Ecto neural progenitor cell (in vitro differentiated cells): ENCODE measurements at regions not wholly inside any gene's neighbourhood (a gene's known extent, or its start where the extent isn't known, plus 50 kb on each side); places are given as distances from the start of the nearest gene placed in this dataset.
A peak's percentile ranks its signal among the peaks of the same experiment; 100 is the strongest.
"Not testable (repeated sequence)": the region's sequence is repeated elsewhere in the genome, so short reads cannot be mapped to it uniquely, and the experiment has no call there.

Experiments used
- DNase-seq: peaks from one replicate; pipeline ENCODE4 v3.0.0-alpha.2; 2018; ENCODE audit warnings: low spot score

DNA sequence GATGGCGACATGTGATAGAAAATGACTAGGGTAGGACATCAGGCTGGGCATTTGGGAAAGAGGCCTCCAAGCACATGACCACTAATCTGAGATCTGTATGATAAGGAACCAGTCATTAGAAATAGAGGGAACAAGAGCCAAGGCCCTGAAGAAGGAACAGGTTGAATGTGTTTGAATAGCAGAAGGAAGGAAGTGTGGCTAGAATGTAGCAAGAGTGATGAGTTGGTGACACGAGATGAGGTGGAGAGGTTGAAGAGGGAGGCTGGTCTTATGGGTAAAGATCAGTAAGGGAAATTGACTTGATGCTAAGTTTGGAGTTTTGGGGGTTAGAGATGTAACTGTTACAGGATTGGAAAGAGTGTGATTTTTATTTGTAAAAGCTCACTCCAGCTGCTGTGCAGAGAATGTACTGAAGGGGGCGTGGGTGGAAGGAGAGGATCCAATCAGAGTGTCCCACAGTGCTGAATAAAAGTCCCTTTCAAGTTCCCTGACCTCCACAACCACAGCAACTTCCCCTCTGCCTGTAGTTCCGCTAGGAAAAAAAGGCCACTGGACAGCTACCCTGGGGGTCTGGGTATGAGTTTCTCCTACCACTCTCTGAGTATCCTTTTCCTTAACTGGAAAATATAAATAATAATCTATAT, 295.0 kb downstream of the OMA1 start:
- DNase-seq: no peak

DNA sequence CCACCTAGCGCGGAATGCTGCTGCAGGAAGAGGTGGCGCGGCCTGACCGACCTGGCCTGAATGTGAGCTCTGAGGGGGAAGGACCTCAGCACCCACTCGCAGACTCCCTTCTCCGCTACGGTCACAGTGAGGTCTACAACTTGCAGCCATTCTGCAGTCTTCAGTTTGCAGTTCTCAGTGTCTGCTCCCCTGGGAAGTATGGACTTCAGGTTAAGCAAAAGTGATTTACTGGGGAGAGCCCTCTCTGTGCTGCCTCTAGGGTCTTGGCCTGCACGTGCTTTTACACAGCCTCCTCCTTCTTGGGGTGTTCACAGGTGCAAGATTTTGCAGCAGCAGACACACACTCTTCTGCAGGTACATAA, 296.0 kb downstream of the OMA1 start:
- DNase-seq: no peak

GRCh38 chr1:58249737-58250586, 296.6 kb downstream of the OMA1 start:
- DNase-seq: peak; percentile 81

- no peak for DNase-seq
Measured at GRCh38 chr1:58249388-58249736, 297.2 kb downstream of the OMA1 start.

DNA sequence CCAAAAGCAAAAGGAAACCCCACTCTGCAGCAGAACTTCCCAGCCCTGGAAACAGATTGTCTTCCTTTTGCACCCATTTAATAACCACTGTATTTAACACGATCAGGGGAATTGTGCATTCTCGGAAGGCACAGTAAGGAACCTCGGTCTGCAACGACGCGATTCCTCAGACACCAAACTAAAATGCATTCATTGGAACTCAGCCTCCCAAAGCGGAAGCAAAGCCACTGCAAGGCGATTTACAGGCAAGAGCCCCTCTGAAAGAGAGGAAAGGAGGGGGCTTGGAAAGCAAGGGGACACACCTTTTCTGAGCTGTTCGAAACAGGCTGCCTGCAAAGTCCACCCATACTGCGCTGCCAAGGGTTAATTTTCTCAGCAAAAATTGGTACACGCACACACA, 297.7 kb downstream of the OMA1 start:
- no peak for DNase-seq

DNA sequence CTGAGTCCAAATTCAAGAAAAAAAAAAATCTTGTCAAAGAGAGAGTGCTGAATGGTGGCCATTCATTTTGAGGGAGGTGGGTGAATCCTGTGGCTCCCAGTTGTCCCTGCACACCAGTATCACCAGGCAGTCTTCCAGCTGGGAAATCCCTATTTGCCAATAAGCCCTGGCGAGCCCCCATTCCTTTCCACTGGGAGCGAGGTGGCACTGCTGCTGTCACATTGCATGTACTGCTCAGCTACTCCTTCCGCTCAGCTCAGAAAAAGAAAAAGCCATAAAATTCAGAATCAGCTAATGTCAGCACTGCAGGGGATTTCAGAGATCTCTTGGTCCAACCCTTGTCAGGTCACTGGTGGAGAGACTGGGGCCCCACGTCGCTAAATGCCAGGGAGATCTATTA, 298.5 kb downstream of the OMA1 start:
- no peak for DNase-seq

DNA sequence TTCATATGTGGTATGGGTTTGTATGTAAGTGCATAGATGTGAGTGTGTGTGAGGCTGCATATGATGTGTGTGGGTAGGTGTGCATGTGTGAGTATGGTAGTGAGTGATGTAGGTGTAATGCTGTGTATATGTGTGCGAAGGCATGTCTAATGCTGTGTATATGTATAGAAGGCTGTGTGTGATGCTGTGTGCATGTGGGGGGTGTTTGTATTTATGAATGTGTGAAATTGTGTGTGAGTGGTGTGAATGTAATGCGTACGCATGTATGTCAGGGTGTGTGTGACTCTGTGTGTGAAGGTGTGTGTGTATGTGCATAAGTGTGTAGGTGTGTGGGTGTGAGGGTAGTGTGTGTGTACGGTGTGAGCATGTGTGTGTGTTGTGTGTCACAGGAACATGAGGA, 300.0 kb downstream of the OMA1 start:
- DNase-seq: no peak

GRCh38 chr1:58244872-58245271, 301.7 kb downstream of the OMA1 start:
- DNase-seq: no peak

DNA sequence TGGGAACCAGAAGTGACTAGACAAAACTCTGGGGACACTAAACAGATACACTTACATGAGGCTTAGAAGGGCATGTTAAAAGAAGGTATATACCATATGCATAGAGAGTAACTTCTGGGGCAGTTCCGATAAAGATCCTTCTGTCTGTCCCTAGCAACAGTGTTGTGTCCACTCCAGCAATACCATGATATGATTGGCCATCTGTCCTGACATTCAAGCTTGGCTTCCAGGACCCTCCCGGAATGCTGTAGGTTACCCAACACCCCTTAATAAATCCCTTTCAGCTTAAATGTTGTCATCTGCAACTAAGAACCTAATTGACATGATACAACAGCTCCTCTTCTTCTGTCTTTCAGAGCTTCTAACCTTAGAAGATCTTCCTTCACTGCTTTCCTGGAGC, 307.7 kb downstream of the OMA1 start:
- no peak for DNase-seq

- no peak for DNase-seq
Measured at GRCh38 chr1:58233729-58234128, 312.8 kb downstream of the OMA1 start.

- DNase-seq: no peak
Measured at GRCh38 chr1:58231204-58231603, 315.3 kb downstream of the OMA1 start.

DNA sequence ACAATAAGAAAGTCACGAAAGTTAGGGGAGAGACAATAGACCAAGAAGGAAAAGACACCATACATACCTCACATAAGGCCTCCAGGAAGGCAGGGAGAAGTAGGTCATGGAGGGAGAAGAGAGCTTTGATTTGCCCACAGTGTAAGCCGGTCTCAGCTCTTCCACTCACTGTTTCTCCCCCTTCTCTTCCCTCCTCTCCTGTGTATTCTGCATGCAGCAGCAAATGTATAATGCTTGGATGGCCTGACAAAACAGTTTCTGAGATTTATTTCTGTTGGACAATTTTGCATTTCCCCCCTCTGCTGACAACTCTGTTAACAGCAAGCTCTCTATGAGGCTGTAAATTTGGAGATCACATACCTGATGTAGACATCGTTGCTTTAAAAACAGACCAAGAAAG, 318.9 kb downstream of the OMA1 start:
- DNase-seq: no peak

GRCh38 chr1:58223522-58223921, 323.0 kb downstream of the OMA1 start:
- no peak for DNase-seq

DNA sequence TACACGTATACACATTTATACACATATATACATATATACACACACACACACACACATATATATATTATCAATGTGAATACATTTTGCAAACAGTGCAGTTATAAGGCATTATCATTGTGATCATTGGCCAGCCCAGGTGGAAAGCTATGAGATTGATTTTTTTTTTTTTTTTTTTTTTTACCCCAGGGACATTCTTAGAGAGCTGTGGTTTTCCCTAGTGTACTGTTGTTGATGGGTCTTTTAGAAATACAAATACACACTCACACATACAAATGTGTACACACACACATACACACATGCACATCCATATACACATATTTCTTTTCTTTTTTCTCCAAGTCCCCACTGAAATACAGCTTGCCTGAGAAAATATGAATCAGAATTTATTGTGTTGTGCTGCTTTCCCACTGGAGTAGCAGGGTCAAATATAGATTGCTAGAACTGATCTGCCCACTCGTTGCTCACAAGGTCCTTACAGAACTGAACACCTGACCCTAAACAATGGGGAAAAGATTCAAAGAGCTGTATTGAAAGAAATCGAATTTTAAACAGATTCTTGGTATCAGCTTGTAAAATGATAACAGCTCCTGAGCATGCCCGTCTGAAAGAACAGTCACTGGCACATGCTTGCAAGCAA, 325.6 kb downstream of the OMA1 start:
- DNase-seq: no peak

DNA sequence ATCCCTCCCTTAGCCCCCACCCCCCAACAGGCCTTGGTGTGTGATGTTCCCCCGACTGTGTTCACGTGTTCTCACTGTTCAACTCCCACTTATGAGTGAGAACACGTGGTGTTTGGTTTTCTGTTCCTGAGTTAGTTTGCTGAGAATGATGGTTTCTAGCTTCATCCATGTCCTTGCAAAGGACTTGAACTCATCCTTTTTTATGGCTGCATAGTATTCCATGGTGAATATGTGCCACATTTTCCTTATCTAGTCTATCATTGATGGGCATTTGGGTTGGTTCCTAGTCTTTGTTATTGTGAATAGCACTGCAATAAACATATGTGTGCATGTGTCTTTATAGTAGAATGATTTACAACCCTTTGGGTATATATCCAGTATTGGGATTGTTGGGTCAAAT, 330.4 kb downstream of the OMA1 start:
- not testable (repeated sequence) for DNase-seq

DNA sequence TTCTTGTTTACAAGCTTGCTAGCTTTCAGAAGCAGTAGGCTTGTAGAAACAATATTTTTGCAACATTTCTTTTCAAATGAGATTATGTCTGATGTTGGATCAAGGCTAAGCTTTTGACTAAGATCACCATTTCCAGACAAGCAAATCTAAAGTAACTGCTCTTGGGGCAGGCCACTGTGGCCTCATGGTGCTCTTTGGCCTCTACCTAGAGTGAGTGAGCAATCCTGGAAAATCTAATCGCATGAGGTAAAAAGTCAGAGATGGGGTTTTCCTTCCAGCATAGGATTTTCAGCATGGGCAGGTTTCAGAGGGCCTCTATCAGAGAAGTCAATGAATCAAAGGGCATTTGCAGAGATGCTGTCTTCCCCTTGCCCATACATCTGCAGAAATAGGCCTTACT, 331.9 kb downstream of the OMA1 start:
- no peak for DNase-seq

GRCh38 chr1:58211869-58212268, 334.7 kb downstream of the OMA1 start:
- DNase-seq: no peak

DNA sequence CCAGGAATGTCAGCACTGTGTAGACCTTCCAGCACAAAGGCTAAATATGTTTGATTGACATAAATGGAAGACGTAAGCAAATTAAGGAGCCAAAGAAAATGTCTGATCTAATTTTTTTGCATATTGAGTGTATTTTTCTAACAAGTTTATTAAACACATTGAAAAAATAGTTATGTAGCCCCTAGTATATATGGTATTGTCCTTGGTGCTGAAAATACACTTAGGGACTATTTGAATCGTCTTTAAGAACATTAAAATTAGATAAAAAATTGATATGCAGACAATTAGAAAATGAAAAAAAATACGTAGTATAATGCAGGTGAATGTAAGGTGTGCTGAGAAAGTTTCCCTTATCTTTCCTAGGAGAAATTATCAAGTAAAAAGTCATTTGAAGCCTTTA, 337.0 kb downstream of the OMA1 start:
- DNase-seq: no peak

- no peak for DNase-seq
Measured at GRCh38 chr1:58206749-58207148, 339.8 kb downstream of the OMA1 start.

- DNase-seq: no peak
Measured at GRCh38 chr1:58204284-58204683, 342.2 kb downstream of the OMA1 start.

GRCh38 chr1:58201492-58202106, 344.9 kb downstream of the OMA1 start:
- DNase-seq: no peak

DNA sequence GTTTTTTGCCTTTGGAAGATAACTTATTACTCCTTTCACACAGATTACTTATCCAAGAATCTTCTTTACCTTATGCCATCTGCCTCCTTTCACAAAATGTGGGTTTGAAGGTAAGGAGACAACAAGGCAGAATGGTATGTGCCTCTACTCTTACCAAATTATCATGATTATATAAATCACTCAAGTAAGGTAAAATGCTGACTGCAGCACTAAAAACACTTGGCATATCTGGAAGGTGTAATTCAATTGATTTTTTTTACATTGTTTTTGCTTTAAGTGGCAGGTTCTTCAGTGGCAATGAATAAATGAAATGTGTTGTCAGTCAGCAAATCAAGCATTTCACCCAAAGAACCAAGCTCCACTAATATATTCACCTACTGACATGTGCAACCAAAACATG, 346.1 kb downstream of the OMA1 start:
- no peak for DNase-seq

DNA sequence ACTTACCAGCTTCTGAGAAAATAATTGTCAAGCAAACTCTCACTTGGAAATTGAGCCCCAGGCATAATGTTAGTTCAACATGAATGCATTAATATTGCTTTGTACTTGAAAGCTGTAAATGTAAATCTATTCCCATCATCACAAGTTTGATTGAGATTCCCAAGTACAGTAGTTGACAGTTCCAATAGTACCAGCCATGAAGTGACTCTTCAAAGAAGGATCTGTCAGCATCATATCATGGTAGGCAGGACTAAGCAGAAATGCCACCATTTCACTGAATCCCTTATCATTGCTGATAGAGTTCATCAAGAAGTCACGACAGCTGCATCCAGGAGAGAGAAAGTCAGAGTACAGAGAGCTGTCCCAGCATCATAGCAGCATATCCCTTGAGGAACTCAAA, 348.7 kb downstream of the OMA1 start:
- no peak for DNase-seq
